ENCODE measurements at regions not wholly inside any gene's neighbourhood (a gene's known extent, or its start where the extent isn't known, plus 50 kb on each side); places are given as distances from the start of the nearest gene placed in this dataset.

DNA sequence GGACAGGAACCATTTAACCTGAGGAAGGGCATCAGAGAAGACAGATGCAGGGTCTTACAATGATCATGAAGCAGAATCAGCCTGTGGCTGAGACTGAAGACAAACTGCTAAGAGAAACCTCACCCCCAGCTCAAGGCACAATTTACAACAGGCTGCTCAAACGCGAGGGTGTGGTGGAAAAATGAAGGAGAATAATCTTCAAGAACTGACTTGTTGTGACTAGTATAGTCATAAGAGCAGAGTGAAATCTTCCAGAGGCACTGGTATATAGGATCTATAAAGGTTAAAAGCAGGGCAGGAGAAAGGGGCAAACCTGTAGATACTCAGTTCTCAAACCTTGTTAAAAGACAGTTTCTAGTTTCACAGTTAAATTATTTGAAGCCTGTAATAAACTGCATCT, 1155.8 kb upstream of the TMEFF2 start:
- DNase-seq, result no peak

DNA sequence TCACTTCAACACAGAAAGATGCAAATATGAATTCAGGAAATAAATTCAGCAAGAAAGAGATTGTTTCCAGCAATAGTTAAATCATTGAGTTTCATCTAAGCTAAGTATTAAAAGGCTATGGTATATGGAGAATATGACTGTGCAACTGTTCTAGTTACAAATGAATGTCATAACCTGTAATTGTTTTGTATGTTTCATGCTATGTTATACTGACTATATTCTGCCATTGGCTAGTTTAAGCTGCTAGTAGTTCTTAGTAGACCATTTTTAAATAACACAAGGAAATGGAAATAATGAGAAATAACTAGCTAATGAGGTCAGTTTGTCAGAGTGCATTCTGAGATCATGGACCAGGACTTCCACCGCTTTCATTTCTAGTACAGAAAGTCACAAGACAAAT, 1154.9 kb upstream of the TMEFF2 start:
- DNase-seq, result no peak

DNA sequence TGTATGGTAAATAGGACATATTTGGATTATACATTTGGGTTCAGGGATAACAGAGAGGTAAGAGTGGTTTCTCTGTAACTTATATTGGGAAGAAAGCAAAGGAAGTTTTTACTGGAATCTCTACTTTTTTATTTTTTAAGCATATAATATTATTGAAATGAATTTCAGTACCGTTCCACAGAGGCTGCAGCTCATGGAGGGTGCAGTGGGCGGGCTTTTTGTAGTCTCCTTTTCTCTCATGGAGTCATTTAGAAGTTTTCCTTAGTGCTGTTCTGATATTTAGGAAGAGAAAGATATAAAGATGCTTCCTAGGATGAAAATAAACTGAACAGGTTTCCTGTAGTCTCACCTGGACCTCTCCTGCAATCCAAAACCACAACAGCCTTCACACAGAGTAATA, 1153.3 kb upstream of the TMEFF2 start:
- no peak for DNase-seq

DNA sequence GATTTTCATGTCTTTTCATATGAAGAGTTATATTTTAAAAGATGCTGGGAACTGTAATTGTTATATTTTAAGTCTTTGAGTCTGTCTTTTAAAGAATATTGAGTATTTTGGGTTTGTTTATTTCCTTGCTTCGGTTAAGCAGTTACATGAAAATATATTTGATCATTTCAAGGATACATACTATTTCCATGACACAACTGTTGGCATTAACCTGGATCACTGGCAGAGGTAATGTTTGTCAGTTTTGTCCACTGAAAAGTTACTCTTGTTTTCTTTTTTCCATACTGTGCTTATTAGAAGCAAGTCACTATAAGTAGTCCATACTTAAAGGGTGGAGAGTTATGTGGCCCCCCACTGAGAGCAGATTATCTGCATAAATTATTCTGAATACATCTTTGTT, 1142.0 kb upstream of the TMEFF2 start:
- DNase-seq, result no peak

DNA sequence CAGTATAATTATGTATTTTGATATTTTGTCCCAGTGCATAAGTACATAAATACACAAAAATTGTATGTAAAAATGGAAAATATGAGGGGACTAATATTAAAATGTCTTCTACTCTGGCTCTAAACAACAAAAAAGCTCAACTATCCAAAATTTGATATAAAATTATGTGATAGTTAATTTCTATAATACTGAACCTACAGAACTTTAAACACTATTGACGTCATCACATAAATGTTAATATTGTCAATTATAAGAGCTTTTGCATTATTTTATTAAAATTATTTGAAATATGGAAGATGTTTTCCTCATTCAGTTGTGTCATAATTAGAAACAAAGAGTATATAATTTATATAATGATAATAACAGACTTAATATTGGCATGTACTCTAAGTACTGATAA, 1139.7 kb upstream of the TMEFF2 start:
- no peak for DNase-seq

DNA sequence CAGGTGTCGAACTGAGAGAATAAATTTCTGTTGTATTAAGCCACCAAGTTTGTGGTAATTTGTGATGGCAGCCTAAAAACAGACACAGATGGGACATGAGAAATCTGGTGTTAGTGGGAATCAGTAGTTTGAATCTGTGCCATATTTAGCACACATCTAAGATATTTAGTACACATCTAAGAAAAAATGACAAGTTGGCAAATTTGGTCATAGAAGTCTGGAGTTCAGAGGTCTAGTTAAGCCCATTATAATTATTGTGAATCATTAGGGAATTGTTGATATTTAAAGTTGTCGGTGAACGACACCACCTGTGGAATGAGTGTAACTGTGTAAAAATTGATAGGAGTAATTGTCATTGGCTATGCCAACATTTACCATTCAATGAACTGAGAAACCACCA, 1138.8 kb upstream of the TMEFF2 start:
- no peak for DNase-seq

DNA sequence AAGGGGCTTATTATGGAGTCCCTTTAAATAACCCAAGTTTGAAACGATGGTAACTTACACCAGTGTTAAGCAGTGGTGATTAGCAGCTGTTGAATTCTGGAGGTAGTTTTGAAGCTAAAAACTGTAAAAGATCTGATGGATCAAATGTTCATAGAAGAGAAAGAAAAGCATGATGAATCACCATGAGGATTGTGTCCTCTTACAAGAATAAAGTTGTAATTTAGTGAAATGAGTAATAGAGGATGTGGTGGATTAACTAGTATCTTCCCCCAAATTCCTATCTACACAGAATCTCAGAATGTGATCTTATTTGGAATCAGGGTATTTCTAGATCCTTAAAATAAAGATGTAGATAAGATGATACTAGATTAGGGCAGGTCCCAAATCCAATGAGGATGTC, 1138.2 kb upstream of the TMEFF2 start:
- no peak for DNase-seq

DNA sequence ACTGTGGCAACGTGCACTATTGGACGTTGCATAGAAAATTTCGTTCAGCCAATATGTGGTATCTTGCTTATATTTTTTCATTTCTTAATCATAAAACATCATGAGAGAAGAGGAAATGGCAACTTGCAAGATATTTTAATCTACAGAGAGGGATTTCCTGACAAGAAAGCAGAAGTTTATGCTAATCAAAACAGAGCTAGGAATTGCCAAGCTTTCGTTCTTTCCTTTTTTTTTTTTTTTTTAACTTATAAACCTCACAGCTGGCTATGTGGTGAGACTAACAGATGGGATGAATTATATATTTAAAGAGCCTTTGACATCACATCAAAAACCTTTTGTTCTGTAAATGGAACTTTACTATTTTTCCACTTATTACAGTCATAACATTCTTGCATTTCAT, 1136.9 kb upstream of the TMEFF2 start:
- no peak for DNase-seq

DNA sequence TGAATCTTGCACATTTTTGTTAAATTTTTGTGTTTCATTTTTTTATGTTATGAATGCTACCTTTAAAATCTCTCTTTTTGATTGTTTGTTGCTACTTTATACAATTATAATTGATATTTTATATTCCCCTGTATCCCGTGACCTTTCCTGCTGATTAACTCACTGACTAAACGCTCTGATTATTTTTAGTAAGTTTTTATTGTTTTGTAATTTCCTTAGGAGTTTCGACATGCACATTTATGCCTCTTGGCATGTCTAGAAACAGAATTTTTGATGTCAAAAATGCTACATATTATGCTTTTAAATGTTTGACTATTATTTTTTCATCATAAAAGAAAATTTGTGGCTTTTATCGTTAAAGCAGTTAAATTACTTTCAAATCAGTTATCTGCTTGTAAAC, 1131.6 kb upstream of the TMEFF2 start:
- no peak for DNase-seq

DNA sequence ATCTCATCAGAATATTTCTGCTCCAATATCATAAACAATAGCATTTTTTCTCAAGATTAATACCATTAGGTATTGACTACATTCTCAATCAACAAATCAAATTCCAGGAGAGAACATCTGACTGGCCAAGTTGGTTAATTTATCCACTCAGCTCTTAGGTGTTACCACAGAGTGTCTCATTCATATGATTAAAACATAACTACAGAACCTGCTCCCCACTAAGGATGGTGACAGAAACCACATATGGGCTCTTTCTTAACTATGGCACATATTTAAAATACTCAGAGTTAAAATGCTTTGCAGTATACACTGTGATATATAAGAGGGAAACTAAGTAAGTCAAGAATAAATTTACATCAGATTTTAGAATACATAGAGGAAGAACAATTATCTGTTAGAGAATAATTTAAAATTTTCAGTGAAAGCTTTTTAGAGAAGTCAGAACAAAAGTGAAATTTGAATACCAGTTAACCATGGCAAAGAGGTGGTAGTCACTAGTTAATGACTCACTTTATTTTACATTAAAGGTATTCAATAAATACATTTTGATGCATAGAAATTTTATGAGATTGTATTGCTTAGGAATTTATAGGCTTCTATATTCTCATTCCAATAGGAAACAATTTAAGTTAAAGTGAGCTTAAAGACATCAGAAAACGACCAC, 1120.8 kb upstream of the TMEFF2 start:
- DNase-seq, result no peak

DNA sequence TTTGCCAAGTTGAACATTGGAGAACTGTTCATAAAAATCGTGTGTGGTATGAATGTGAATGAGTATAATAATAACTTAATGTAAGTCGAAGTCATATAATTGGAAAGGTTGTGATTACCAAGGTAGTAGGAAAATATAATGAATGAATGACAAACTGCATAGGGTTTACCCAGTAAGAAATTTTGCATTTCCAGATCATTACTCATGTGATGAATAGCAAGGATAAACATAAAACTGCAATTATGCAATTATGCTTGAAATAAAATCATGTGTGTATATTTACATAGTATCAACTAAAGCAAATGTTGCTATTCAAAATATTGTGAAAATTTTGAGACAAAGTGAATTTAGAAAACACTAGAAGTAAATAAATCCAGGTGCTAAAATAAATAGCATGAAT, 1108.7 kb upstream of the TMEFF2 start:
- DNase-seq, result no peak

DNA sequence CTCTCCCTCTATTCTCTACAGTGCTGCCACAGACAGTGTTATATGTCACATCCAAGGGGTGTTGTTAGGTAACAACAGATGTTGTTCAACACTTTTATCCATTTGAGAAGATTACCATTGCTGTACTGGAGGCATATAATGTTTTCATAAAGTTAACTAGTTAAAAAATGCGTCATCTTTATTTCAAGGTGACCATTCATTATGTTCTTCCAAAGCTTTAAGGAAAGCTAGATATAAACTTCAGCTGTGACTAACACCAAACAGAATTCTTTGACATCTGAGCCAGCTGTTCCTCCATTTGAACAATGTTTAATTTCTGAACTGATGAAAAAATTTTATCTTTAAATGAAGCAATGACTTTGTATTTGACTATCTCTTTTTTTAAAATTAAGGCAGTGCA, 1099.6 kb upstream of the TMEFF2 start:
- no peak for DNase-seq

DNA sequence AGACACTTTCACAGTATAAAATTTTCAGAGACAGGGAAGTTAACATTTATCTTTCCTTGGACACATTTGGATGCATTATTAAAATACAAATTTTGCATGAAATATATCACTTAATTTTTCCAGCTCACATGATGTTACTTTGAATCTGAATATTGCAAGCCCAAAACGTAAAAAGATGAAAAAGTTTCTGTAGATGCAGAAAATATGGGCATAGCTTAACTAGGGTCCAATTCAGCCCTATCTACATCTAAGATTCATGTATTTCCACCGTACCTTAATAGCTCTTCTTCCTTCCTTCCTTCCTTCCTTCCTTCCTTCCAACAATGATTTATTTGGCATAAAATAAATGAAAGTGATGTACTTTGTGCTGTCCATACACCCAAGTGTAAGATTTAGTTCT, 1084.6 kb upstream of the TMEFF2 start:
- DNase-seq, result no peak

DNA sequence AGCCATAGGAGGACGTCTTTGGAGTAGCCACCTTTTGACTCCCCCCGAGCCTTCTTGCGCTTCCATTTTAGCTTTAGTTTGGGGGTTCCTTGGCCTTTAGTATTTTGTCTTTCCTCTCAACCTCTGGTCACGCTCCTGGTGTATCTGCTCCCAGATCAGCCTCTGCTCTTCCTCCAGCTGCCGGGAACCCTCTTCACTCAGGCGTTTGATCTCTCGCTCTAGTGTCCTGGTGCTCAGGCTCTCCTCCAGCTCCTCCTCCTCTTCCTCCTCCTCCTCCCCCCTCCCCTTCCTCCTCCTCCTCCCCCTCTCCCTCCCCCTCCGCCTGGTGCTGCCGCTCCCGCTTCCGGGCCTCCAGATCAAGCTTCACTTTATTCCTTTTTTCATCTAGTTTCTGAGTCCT, 1082.3 kb upstream of the TMEFF2 start:
- DNase-seq, result no peak

DNA sequence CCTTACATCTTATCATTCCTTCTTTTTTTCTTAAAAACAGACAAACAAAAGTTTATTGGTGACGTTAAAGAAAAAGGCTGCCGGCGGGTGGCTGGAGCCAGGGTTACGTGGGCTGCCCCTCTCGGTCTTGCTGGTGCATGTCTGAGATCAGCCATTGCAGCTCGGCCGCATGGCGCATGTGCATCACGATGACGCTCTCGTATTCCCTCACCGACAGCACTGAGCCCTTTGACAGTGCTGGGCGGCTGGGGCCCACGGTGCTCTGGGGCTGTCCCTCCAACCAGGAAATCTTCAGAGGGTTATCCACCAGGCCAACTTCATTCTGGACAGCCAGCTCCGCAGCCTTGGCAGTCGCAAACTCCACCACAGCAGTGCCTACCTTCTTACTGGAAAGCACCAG, 1081.8 kb upstream of the TMEFF2 start:
- DNase-seq, result no peak

DNA sequence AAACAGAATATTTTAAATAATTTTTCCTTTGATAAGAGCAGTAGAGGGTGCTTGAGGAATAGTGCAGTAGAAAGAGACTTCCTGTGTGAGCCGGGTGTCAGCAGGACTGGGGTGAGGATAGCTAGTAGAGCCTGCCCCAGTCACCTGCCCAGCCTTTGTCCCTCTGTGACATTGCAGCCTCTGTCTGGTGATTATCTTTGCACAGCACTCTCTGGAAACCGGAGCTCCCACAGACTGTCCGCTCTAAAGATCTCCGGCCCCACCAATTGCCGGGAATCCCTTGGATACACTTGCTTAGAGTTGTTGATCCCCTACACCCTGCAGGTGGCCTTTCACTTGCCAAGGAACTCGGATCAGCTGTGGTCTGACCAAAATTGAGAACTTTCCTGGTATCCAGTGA, 1081.3 kb upstream of the TMEFF2 start:
- no peak for DNase-seq

DNA sequence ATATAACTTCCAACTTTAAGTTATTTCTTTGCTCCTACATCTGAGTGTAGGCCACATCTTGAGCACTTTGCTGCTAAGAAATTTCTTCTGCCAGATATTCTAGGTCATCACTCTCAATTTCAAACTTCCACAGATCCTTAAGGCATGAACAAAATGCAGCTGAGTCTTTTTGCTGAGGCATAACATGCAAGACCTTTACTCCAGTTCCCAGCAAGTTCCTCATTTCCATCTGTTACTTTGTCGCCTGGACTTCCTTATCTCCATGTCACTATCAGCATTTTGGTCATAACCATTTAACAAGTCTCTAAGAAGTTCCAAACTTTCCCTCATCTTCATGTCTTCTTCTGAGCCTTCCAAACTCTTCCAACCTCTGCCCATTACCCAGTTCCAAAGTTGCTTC, 1077.3 kb upstream of the TMEFF2 start:
- DNase-seq, result no peak

DNA sequence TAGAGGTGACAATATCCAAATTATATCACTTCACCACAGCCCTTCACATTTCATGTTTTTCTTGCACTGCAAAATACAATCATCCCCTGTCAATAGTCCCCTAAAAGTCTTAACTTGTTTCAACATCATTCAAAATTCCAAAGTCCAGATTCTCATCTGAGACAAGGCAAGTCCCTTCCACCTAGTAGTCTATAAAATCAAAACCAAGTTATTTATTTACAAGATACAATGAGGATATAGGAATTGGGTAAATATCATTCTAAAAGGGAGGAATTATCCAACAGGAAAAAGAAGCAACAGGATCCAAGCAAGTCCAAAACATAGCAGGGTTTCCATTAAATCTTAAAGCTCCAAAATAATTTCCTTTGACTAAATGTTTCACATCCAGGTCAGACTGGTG, 1076.1 kb upstream of the TMEFF2 start:
- DNase-seq, result no peak

DNA sequence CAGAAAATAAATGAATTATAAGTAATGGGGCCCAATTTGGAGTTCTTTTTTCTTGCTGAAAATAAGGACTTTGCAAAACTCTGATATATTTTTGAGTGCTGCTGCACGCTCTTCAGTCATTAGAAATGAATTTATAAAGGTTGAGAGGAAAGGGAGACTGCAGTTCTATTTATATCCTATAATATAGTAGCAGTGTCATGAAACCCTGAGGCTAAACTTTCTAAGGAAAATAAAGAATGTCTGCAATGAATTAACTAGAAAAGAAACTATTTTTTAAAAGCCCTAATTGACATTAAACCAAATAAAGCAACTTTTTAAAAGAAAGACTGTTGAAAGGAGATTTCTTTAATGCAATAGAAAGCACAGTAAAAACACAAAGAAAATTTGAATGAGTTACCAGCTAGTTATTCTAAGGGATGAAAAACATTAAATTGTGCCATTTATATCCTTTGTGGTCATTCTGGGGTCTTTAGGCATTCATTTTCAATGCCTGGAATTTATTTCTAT, 1072.8 kb upstream of the TMEFF2 start:
- no peak for DNase-seq

DNA sequence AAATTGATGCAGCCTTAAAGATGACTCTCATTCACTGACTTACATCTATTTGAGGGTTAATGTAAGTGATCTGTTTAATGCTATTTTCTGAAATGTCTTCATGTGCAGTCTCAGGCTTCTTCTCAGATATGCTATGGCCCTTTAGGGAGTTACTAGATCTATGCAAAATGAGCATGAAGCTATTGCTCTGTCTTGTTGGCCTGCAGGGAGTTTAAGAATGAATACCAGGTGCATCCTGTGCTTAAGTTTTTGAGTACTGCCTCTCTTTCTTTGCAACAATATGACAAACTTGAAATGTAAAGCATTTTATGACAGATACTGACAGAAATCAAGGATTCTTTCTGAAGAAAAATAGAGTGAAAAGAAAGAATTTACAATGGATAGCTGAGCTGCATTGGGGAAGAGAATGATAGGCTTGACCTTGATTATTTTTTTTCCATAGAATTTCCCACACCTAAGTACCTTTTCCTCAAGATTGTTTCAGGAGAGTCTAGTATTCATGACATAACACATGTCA, 1058.3 kb upstream of the TMEFF2 start:
- DNase-seq, result no peak

DNA sequence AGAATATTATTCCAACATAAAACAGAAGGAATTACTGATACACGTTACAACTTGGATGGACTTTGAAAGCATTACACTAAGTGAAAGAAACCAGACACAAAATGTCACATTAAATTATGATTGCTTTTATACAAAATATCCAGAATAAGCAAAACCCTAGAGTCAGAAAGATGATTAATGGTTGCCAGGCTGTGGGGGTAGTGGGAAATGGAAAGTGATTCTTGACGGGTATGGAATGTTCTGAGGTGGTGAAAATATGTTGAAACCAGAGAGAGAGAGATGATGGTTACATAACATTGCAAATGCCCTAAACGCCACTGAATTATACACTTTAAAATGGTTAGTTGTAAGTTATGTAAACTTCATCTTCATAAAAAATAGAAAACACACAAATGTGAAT, 1057.2 kb upstream of the TMEFF2 start:
- no peak for DNase-seq

DNA sequence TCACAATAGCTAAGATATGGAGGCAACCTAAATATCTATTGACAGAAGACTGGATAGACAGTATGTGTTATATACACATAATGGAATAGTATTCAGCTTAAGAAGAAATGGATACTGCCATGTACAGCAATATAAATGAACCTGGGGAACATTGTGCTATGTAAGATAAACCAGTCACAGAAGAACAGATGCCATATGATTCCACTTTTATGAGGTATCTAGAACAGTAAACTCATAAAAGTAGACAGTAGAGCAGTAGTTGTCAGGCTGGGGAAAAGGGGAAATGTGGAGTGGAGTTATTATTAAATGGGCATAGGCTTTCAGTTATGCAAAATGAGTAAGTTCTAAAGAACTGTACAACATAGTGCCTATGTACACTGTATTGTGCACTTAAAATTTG, 1055.7 kb upstream of the TMEFF2 start:
- no peak for DNase-seq

DNA sequence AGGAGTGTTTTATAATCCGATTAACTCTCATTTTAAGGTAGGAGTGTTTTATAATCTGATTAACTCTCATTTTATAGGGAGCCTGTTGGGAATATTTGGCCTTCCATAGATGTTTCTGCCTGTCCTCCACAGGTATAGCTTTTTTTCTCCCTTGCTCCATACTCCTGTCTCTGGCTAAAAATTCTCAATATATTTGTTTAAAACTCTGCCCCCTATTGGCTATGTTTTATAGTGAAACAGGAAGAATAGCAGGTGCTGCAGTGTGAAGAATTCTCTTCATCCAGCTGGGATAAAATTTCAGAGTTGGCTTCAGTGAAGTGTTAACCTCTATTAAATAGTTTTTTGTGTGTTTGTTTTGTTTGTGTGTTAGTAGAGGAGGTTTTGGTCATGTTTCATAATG, 1046.0 kb upstream of the TMEFF2 start:
- DNase-seq, result no peak

DNA sequence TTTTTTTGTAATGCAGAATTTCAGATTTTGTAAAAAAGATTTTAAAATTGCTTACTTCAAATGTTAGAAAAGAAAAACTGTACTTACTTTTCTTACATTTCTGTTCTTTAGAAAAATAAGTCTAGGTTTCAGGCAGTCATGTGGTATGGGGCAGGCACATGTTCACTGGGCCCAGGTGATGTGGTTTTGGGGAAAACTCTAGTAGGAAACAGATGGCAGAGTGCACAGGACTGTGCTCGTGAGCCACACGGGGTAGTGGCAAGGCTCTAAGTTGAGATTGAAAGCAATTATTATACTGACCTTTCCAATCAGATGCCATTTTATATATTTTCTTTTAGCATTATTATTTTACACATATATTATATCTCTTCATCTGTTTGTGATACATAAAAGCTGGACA, 1036.9 kb upstream of the TMEFF2 start:
- DNase-seq, result no peak

DNA sequence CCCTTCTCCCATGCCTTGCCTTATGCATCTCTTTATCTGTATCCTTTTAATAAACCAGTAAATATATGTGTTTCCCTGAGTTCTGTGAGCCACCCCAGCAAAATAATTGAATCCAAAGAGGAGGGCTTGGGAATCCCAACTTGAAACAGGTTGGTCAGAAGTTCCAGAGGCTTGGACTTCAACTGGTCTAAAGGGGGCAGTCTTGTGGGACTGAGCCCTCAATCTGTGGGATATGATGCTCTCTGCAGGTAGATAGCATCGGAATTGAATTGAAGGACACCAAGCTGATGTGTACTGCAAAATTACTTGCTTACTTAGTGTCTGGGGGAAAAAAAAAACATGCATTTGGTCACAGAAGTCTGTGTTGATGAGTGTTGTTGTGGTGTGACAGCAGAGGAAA, 1033.5 kb upstream of the TMEFF2 start:
- no peak for DNase-seq

All from activated CD4-positive, alpha-beta T cell treated with anti-CD3 and anti-CD28 coated beads for 4 hours (primary cell).